OCI-LY7 (cell line): ENCODE measurements at regions not wholly inside any gene's neighbourhood (a gene's known extent, or its start where the extent isn't known, plus 50 kb on each side); places are given as distances from the start of the nearest gene placed in this dataset.

ENCODE experiments used
- BruUV-seq: library from RNA; stranded (reverse); fragments of 400-500 nt; replicated peaks from 2 replicates; lab custom pipeline; 2021; lab: Mats Ljungman, UMichigan
- CTCF ChIA-PET: fragments of 300-600 bp; sonication (Branson Sonifier 250); formaldehyde crosslinking; loops from one replicate; lab custom pipeline; 2022; ENCODE audit warnings: antibody characterized with exemption; ENCODE audit not compliant: unreplicated experiment; lab: Charles Lee
- POLR2A ChIA-PET: fragments of 300-600 bp; sonication (Branson Sonifier 250); formaldehyde crosslinking; loops from one replicate; lab custom pipeline; 2022; ENCODE audit warnings: antibody characterized with exemption; lab: Charles Lee
- DNase-seq: peaks from one replicate; pipeline ENCODE4 v3.0.0-alpha.2; 2015; ENCODE audit warnings: low spot score
- H2AFZ ChIP-seq: fragments of 200-600 bp; sonication (generic), shearing (Covaris generic); 2 replicates; pipeline ENCODE4 v1.6.1; 2014; ENCODE audit warnings: mild to moderate bottlenecking, antibody characterized with exemption, low read length, moderate library complexity
- H3K27ac ChIP-seq: fragments of 200-600 bp; sonication (generic); 2 replicates; pipeline ENCODE4 v1.5.1; 2014; ENCODE audit warnings: mixed run types, low read depth, mild to moderate bottlenecking, moderate library complexity, low read length, inconsistent platforms; ENCODE audit not compliant: poor library complexity, severe bottlenecking
- H3K36me3 ChIP-seq: fragments of 200-600 bp; sonication (generic); 2 replicates; pipeline ENCODE4 v1.6.1; 2014; ENCODE audit warnings: mild to moderate bottlenecking, antibody characterized with exemption, low read length, moderate library complexity, mixed read lengths; ENCODE audit not compliant: insufficient read depth
- H3K4me1 ChIP-seq: fragments of 200-600 bp; sonication (generic); 2 replicates; pipeline ENCODE4 v1.5.1; 2014; ENCODE audit warnings: mild to moderate bottlenecking, low read length; ENCODE audit not compliant: insufficient read depth, poor library complexity, severe bottlenecking
- H3K4me2 ChIP-seq: fragments of 200-600 bp; sonication (generic); 2 replicates; pipeline ENCODE4 v1.6.1; 2014; ENCODE audit warnings: mild to moderate bottlenecking, low read length
- H3K4me3 ChIP-seq: fragments of 200-600 bp; sonication (generic); 2 replicates; pipeline ENCODE4 v1.5.1; 2014; ENCODE audit warnings: mild to moderate bottlenecking, low read depth, low read length; ENCODE audit not compliant: poor library complexity, severe bottlenecking
- H3K79me2 ChIP-seq: fragments of 200-600 bp; sonication (generic); 2 replicates; pipeline ENCODE4 v1.6.1; 2016; ENCODE audit warnings: low read depth, mild to moderate bottlenecking, low read length, moderate library complexity, mixed read lengths; ENCODE audit not compliant: insufficient read depth
- H3K9me2 ChIP-seq: fragments of 200-600 bp; sonication (generic); 2 replicates; pipeline ENCODE4 v1.6.1; 2016; ENCODE audit warnings: mild to moderate bottlenecking, low read length, mixed read lengths; ENCODE audit not compliant: insufficient read depth
- H3K9me3 ChIP-seq: fragments of 200-600 bp; sonication (generic); 2 replicates; pipeline ENCODE4 v1.6.1; 2014; ENCODE audit warnings: mild to moderate bottlenecking, mixed run types, low read length, mixed read lengths
- H4K20me1 ChIP-seq: fragments of 200-600 bp; sonication (generic); 2 replicates; pipeline ENCODE4 v1.6.1; 2014; ENCODE audit warnings: mild to moderate bottlenecking, antibody characterized with exemption, low read length, moderate library complexity, mixed read lengths; ENCODE audit not compliant: insufficient read depth
- EZH2phosphoT487 ChIP-seq: fragments of 200-600 bp; sonication (generic); IDR thresholded peaks from 2 replicates; pipeline ENCODE4 v1.6.1; 2018; ENCODE audit warnings: low read depth, borderline replicate concordance, mild to moderate bottlenecking, mixed run types, antibody characterized with exemption, low read length, moderate library complexity, mixed read lengths
- intact Hi-C: fragments of 100-400 bp; cut with micrococcal nuclease; formaldehyde crosslinking; loops from one replicate; pipeline ENCODE4 v1.10.0; 2022; ENCODE audit not compliant: unreplicated experiment
- TF ChIP-seq, protein P1 (sequence below): fragments of 200-600 bp; sonication (generic); conservative IDR thresholded peaks from 2 replicates; pipeline ENCODE4 v1.5.1; 2014; ENCODE audit warnings: mild to moderate bottlenecking, antibody characterized with exemption, low read length, moderate library complexity, mixed read lengths

- POLR2A ChIA-PET: interaction anchor here (0.9 to 2.3 kb wide), 3 partner anchors 8 to 29 kb away, joined by 3 to 7 read pairs (median 3); no protein-coding TSS in a partner anchor
- no peak overlapping the region for H3K4me2 ChIP-seq
- H4K20me1 ChIP-seq: no peaks in the 10 kb centered on the region
- H3K36me3 ChIP-seq: peaks cover 10% of the 10 kb centered on the region
- BruUV-seq: no TSS peak
- DNase-seq: no peak
- peaks cover 17% of the 10 kb centered on the region for H3K4me1 ChIP-seq
- no peaks in the 10 kb centered on the region for H3K9me2 ChIP-seq
- intact Hi-C loops: no loop called here
- H3K79me2 ChIP-seq: peaks cover 11% of the 10 kb centered on the region; the same call in 1 of the 2 replicates
- TF ChIP-seq EZH2phosphoT487: no peak
- TF ChIP-seq, protein P1, sequence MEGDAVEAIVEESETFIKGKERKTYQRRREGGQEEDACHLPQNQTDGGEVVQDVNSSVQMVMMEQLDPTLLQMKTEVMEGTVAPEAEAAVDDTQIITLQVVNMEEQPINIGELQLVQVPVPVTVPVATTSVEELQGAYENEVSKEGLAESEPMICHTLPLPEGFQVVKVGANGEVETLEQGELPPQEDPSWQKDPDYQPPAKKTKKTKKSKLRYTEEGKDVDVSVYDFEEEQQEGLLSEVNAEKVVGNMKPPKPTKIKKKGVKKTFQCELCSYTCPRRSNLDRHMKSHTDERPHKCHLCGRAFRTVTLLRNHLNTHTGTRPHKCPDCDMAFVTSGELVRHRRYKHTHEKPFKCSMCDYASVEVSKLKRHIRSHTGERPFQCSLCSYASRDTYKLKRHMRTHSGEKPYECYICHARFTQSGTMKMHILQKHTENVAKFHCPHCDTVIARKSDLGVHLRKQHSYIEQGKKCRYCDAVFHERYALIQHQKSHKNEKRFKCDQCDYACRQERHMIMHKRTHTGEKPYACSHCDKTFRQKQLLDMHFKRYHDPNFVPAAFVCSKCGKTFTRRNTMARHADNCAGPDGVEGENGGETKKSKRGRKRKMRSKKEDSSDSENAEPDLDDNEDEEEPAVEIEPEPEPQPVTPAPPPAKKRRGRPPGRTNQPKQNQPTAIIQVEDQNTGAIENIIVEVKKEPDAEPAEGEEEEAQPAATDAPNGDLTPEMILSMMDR: no peak
- no peaks in the 10 kb centered on the region for H3K9me3 ChIP-seq
- no peak overlapping the region for H3K4me3 ChIP-seq
- H3K27ac ChIP-seq: no peak overlapping the region
- CTCF ChIA-PET: no interaction called here
- H2AFZ ChIP-seq: no peak overlapping the region
These were observed 203.0 kb upstream of the KLF14 start for GRCh38 chr7:130937016-130937415.

- Histone ChIP-seq H3K9me3 (no peaks in the 10 kb centered on the region), H3K36me3 (peaks cover 8% of the 10 kb centered on the region; the same call in 1 of the 2 replicates), H3K4me1 (peaks cover 26% of the 10 kb centered on the region), H3K4me2 (no peak overlapping the region), H4K20me1 (no peaks in the 10 kb centered on the region), H3K27ac (no peak overlapping the region), H3K4me3 (no peak overlapping the region), H2AFZ (no peak overlapping the region), H3K9me2 (no peaks in the 10 kb centered on the region), H3K79me2 (peaks cover 16% of the 10 kb centered on the region; the same call in 1 of the 2 replicates)
- TF ChIP-seq, protein P1: no peak
- TF ChIP-seq EZH2phosphoT487: no peak
- no peak for DNase-seq
- ChIA-PET POLR2A (interaction anchor here (1.2 to 2.3 kb wide), 2 partner anchors 9 kb away, joined by 3 to 7 read pairs; no protein-coding TSS in a partner anchor), CTCF (no interaction called here)
- intact Hi-C loops: no loop called here
- BruUV-seq: no TSS peak
These were observed 203.8 kb upstream of the KLF14 start for GRCh38 chr7:130937830-130938229.

DNA sequence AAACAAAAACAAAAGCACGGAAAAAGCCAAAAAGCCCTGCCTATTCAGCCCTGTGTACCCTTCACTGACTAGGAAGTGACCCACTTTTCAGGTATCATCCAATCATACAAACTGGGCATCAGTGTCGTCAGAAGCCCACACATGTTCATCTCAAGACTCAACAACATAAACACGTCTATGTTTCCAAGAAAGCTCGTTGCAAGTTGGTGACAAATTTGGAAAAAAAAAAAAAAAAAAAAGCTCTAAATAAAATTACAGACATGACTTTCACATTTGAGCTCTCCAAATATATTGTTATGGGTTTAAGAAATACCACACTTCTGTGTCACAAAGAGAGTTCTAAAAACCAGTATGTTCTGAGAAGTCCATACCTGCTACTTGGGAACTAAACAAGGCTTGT, 204.7 kb upstream of the KLF14 start:
- H3K79me2 ChIP-seq: peaks cover 25% of the 10 kb centered on the region; the same call in 1 of the 2 replicates
- H3K27ac ChIP-seq: no peak overlapping the region
- H2AFZ ChIP-seq: no peak overlapping the region
- TF ChIP-seq, protein P1: no peak
- no peak for TF ChIP-seq EZH2phosphoT487
- H3K4me3 ChIP-seq: no peak overlapping the region
- H3K4me1 ChIP-seq: peaks cover 33% of the 10 kb centered on the region
- no TSS peak for BruUV-seq
- ChIA-PET CTCF (no interaction called here), POLR2A (interaction anchor here (0.6 to 2.3 kb wide), 6 partner anchors 8 to 555 kb away, joined by 3 to 7 read pairs (median 4); no protein-coding TSS in a partner anchor)
- H3K4me2 ChIP-seq: no peak overlapping the region
- H3K9me2 ChIP-seq: no peaks in the 10 kb centered on the region
- intact Hi-C loops: no loop called here
- H3K36me3 ChIP-seq: 0 out of 2 replicates have a peak, but pooled peaks cover 3% of the 10 kb centered on the region
- DNase-seq: no peak
- H4K20me1 ChIP-seq: no peaks in the 10 kb centered on the region
- no peaks in the 10 kb centered on the region for H3K9me3 ChIP-seq
